Testis (tissue), 2 donors: ENCODE measurements at regions not wholly inside any gene's neighbourhood (a gene's known extent, or its start where the extent isn't known, plus 50 kb on each side); places are given as distances from the start of the nearest gene placed in this dataset.

Source experiments
- POLR2A ChIP-seq: fragments of 450-650 bp; IDR thresholded peaks from one replicate; pipeline ENCODE4 v1.6.1; 2017; ENCODE audit warnings: antibody characterized with exemption, mild to moderate bottlenecking, moderate library complexity
- TF ChIP-seq, protein P1 (sequence below), 3 experiments: fragments of 450-650 bp in 2 of 3; fragments of 200-600 bp in 1 of 3; sonication (generic) in 1 of 3; IDR thresholded peaks; one replicate each; pipeline ENCODE4 v1.5.1; 2016 to 2019; ENCODE audit warnings: antibody characterized with exemption in 3 of 3, mild to moderate bottlenecking in 2 of 3, moderate library complexity in 1 of 3

DNA sequence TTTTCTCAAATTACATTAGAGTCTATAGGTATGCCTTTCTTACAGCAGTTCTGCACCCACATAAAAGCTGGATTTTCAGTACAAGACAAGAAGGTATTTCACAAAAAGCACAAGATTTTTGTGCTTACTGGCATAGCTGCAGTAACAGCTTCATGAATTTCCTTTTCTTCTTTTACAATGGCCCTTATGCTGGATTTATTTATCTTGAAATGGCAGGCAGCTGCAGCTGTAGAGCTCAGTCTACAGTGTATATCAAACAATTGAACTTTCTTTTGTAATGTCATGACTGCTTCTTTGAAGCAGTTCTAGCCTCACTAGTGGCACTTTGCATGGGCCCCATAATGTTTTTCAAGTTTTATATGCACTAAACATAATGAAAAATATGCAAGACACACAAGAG, 510.2 kb downstream of the KCNT2 start:
- TF ChIP-seq, protein P1, sequence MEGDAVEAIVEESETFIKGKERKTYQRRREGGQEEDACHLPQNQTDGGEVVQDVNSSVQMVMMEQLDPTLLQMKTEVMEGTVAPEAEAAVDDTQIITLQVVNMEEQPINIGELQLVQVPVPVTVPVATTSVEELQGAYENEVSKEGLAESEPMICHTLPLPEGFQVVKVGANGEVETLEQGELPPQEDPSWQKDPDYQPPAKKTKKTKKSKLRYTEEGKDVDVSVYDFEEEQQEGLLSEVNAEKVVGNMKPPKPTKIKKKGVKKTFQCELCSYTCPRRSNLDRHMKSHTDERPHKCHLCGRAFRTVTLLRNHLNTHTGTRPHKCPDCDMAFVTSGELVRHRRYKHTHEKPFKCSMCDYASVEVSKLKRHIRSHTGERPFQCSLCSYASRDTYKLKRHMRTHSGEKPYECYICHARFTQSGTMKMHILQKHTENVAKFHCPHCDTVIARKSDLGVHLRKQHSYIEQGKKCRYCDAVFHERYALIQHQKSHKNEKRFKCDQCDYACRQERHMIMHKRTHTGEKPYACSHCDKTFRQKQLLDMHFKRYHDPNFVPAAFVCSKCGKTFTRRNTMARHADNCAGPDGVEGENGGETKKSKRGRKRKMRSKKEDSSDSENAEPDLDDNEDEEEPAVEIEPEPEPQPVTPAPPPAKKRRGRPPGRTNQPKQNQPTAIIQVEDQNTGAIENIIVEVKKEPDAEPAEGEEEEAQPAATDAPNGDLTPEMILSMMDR (IDR thresholded peaks at IDR 0.05), result no peak
- TF ChIP-seq POLR2A, result no peak
